ENCODE measurements at regions not wholly inside any gene's neighbourhood (a gene's known extent, or its start where the extent isn't known, plus 50 kb on each side); places are given as distances from the start of the nearest gene placed in this dataset.

DNA sequence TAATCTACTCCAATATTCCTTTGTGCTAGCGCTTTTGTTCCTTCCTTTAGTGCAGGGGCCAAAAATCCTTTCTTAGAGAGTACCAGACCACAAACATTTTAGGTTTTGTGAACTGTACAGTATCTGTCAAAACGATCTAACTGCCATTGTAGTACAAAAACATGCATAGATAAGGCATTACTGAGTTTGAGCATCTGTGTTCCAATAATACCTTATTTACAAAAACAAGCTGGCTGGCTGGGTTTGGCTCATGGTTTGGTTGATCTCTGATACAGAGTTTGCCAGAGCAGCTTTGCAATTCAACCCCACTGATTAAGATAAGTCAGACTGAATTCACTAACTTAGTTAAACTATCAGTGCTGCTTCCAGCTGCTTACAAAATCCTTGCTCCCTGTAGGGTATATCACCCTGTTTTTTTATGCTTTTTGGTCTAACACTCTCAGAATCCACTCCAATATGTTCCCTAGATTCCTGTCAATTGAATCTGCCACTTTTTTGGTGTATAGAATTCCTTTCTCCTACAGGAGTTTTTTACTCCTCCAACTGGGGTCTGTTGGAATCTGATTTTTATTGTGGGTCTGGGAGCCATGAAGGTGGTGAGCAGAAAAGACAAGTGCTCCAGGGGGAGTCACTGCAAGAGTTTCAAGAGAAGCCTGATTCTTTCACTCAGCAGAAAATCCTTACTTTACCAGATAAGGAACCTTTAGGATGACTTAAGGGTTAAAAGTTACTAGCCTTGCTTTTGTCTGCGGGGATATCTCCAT lies 1399.4 kb downstream of the EFNB2 start:
- Mint-ChIP-seq H3K4me1 (peaks cover 18% of the 10 kb centered on the region), H3K36me3 (peaks cover 3% of the 10 kb centered on the region)
- no peak for DNase-seq (ENCODE audit: low spot score in 2 of 2, unreplicated experiment in 2 of 2)

GRCh38 chr13:105127732-105128131 lies 1407.7 kb downstream of the EFNB2 start:
- no peak overlapping the region for H3K27ac Mint-ChIP-seq
- H3K27me3 Mint-ChIP-seq (ENCODE audit: low read depth): no peaks in the 10 kb centered on the region
- no peaks in the 10 kb centered on the region for H3K36me3 Mint-ChIP-seq
- TF ChIP-seq, protein P1, sequence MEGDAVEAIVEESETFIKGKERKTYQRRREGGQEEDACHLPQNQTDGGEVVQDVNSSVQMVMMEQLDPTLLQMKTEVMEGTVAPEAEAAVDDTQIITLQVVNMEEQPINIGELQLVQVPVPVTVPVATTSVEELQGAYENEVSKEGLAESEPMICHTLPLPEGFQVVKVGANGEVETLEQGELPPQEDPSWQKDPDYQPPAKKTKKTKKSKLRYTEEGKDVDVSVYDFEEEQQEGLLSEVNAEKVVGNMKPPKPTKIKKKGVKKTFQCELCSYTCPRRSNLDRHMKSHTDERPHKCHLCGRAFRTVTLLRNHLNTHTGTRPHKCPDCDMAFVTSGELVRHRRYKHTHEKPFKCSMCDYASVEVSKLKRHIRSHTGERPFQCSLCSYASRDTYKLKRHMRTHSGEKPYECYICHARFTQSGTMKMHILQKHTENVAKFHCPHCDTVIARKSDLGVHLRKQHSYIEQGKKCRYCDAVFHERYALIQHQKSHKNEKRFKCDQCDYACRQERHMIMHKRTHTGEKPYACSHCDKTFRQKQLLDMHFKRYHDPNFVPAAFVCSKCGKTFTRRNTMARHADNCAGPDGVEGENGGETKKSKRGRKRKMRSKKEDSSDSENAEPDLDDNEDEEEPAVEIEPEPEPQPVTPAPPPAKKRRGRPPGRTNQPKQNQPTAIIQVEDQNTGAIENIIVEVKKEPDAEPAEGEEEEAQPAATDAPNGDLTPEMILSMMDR (IDR thresholded peaks at IDR 0.05; ENCODE audit: unreplicated experiment): no peak
- peaks cover 14% of the 10 kb centered on the region for H3K9me3 Mint-ChIP-seq
- H3K4me3 Mint-ChIP-seq: no peak overlapping the region
- no peak for DNase-seq (ENCODE audit: low spot score in 2 of 2, unreplicated experiment in 2 of 2)
- peaks cover 3% of the 10 kb centered on the region for H3K4me1 Mint-ChIP-seq

More for the DNA sequence above, 1399.4 kb downstream of the EFNB2 start:
- no peak overlapping the region for H3K27ac Mint-ChIP-seq
- no peaks in the 10 kb centered on the region for H3K27me3 Mint-ChIP-seq (ENCODE audit: low read depth)
- peaks cover 8% of the 10 kb centered on the region for H3K9me3 Mint-ChIP-seq
- TF ChIP-seq, protein P1 (IDR thresholded peaks at IDR 0.05; ENCODE audit: unreplicated experiment): no peak
- H3K4me3 Mint-ChIP-seq: no peak overlapping the region

DNA sequence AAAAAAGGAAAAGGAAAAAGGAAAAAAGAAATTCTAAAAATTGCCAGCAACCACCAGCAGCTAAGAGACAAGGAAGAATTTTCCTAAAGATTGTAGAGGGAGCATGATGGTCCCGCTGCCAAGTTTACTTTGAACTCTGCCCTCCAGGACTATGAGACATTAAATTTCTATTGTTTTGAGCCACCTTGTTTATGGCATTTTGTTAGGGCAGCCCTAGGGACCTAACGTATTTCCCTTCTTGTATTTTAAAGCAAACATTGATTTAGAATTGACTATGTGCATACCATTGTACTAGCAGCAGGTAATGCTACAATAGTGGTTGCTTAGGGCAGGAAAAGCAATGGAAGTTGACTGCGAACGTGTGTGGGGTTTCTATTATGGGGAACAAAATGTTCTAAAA lies 1414.2 kb downstream of the EFNB2 start:
- Mint-ChIP-seq H3K4me1 (peaks cover 28% of the 10 kb centered on the region), H3K27ac (no peak overlapping the region), H3K4me3 (no peak overlapping the region), H3K27me3 (ENCODE audit: low read depth) (no peaks in the 10 kb centered on the region), H3K9me3 (peaks cover 10% of the 10 kb centered on the region), H3K36me3 (peaks cover 4% of the 10 kb centered on the region)
- TF ChIP-seq, protein P1 (IDR thresholded peaks at IDR 0.05; ENCODE audit: unreplicated experiment): no peak
- DNase-seq (ENCODE audit: low spot score in 2 of 2, unreplicated experiment in 2 of 2): no peak

DNA sequence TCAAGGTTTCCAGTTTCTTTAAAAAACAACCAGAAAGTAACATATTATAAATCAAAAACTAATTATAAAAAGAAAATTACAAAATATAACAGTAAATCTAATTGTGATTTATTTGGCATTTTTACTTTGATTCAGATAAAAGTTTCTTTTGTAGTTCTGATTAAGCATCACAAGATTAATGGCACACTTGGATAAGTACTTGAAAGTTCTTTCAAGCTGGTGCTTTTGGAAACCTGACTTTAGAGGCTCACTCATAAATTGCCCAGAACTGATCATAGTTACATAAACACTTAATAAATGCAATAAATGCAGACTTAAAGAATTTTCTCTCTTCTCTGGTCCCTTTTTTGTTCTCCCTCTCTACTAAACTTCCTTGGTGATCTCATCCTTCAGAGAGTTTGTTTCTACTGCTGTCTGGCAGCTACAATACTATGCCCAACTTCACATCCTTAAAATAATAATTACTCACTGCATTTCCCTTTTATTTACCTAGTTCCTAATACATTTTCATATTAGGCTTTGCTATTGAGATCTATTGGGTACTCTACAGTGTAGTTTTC lies 1417.0 kb downstream of the EFNB2 start:
- no peak overlapping the region for H3K4me3 Mint-ChIP-seq
- no peak for DNase-seq (ENCODE audit: low spot score in 2 of 2, unreplicated experiment in 2 of 2)
- peaks cover 26% of the 10 kb centered on the region for H3K4me1 Mint-ChIP-seq
- peak overlapping the region; percentile 76 for H3K27ac Mint-ChIP-seq
- TF ChIP-seq, protein P1 (IDR thresholded peaks at IDR 0.05; ENCODE audit: unreplicated experiment): no peak
- peaks cover 14% of the 10 kb centered on the region for H3K9me3 Mint-ChIP-seq
- no peaks in the 10 kb centered on the region for H3K27me3 Mint-ChIP-seq (ENCODE audit: low read depth)
- peaks cover 10% of the 10 kb centered on the region for H3K36me3 Mint-ChIP-seq

GRCh38 chr13:105116966-105117365 lies 1418.5 kb downstream of the EFNB2 start:
- Mint-ChIP-seq H3K27ac (no peak overlapping the region), H3K4me3 (no peak overlapping the region), H3K27me3 (ENCODE audit: low read depth) (no peaks in the 10 kb centered on the region), H3K9me3 (peaks cover 24% of the 10 kb centered on the region), H3K4me1 (peaks cover 26% of the 10 kb centered on the region), H3K36me3 (peaks cover 15% of the 10 kb centered on the region)
- DNase-seq (ENCODE audit: low spot score in 2 of 2, unreplicated experiment in 2 of 2): no peak
- TF ChIP-seq, protein P1 (IDR thresholded peaks at IDR 0.05; ENCODE audit: unreplicated experiment): no peak
